Thyroid gland (tissue), 4 donors: ENCODE measurements at regions not wholly inside any gene's neighbourhood (a gene's known extent, or its start where the extent isn't known, plus 50 kb on each side); places are given as distances from the start of the nearest gene placed in this dataset.

ENCODE experiments used
- POLR2A ChIP-seq, 2 donors: fragments of 450-650 bp; IDR thresholded peaks; one replicate each; pipeline ENCODE4 v1.6.1; 2017; ENCODE audit warnings: antibody characterized with exemption in 2 of 2, mild to moderate bottlenecking in 2 of 2, moderate library complexity in 1 of 2
- TF ChIP-seq, protein P1 (sequence below), 6 experiments: fragments of 200-600 bp in 3 of 6; fragments of 450-650 bp in 3 of 6; sonication (generic) in 3 of 6; IDR thresholded peaks; one replicate each; pipeline ENCODE4 v1.5.1; 2016 to 2019; ENCODE audit warnings: antibody characterized with exemption in 6 of 6, mild to moderate bottlenecking in 2 of 6, inconsistent platforms in 1 of 6, moderate library complexity in 1 of 6

DNA sequence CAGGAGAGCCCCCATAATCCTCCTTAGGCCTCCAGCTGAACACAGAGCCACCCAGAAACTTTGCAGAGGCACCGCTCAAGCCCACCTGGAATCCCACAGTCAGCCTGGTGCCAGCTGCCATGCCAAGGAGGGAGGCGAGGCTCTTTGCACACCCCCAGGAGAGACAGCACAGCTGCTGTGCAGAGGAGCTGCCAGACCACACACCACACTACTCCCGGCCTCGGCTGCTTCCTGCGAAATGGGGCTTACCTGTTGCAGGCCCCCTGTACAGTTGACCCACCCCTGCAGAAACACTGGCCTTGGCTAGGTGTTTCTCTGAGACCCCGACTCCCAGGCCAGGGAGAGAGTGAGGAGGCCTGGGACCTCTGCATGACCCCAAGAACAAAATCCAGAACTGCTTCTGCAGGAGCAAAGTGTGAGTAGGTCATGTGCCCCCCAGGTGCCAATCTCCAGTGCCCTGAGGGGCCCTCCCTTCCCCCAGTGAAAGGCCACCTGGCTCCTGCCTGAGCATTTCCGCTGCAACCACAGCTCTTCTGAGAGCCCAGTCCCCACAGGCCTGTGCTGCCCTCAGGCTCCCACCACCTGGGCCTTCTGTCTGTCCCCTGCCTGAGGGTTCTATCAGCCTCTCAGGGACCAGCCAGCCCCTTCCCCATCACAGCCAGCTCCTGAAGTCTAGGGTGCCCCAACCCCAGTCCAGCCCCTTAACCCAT, 580.4 kb downstream of the UQCRFS1 start:
- TF ChIP-seq, protein P1, sequence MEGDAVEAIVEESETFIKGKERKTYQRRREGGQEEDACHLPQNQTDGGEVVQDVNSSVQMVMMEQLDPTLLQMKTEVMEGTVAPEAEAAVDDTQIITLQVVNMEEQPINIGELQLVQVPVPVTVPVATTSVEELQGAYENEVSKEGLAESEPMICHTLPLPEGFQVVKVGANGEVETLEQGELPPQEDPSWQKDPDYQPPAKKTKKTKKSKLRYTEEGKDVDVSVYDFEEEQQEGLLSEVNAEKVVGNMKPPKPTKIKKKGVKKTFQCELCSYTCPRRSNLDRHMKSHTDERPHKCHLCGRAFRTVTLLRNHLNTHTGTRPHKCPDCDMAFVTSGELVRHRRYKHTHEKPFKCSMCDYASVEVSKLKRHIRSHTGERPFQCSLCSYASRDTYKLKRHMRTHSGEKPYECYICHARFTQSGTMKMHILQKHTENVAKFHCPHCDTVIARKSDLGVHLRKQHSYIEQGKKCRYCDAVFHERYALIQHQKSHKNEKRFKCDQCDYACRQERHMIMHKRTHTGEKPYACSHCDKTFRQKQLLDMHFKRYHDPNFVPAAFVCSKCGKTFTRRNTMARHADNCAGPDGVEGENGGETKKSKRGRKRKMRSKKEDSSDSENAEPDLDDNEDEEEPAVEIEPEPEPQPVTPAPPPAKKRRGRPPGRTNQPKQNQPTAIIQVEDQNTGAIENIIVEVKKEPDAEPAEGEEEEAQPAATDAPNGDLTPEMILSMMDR (IDR thresholded peaks at IDR 0.05), result no peak
- TF ChIP-seq POLR2A (IDR thresholded peaks at IDR 0.05), result no peak
